Caco-2 (cell line): ENCODE measurements at regions not wholly inside any gene's neighbourhood (a gene's known extent, or its start where the extent isn't known, plus 50 kb on each side); places are given as distances from the start of the nearest gene placed in this dataset.

Experiments used
- BruUV-seq: library from RNA; stranded (reverse); fragments of 400-500 nt; replicated peaks from 2 replicates; lab custom pipeline; 2021; lab: Mats Ljungman, UMichigan
- CTCF ChIA-PET: fragments of 300-600 bp; sonication (Branson Sonifier 250); formaldehyde crosslinking; loops from one replicate; lab custom pipeline; 2022; ENCODE audit warnings: antibody characterized with exemption; lab: Charles Lee
- POLR2A ChIA-PET: fragments of 300-600 bp; sonication (Branson Sonifier 250); formaldehyde crosslinking; loops from one replicate; lab custom pipeline; 2022; ENCODE audit warnings: antibody characterized with exemption; lab: Charles Lee
- DNase-seq, 2 experiments: peaks; one replicate each; pipeline versions ENCODE4 v3.0.0 to v3.0.0-alpha.2; 2020 to 2022
- H3K27me3 ChIP-seq: replicated peaks from 2 replicates; pipeline ENCODE4 v1.6.0; 2011; ENCODE audit warnings: low read length; ENCODE audit not compliant: control insufficient read depth, insufficient read depth
- H3K36me3 ChIP-seq: 2 replicates; pipeline ENCODE4 v1.5.1; 2011; ENCODE audit warnings: low read length; ENCODE audit not compliant: control insufficient read depth, insufficient read depth
- H3K4me1 ChIP-seq: fragments of 250-450 bp; sonication (Bioruptor Pico); 2 replicates; pipeline ENCODE4 v1.5.1; 2020; ENCODE audit warnings: mild to moderate bottlenecking
- H3K4me3 ChIP-seq: 2 replicates; pipeline ENCODE4 v1.5.1; 2011; ENCODE audit warnings: low read depth, mild to moderate bottlenecking, control low read depth, low read length
- H3K9me3 ChIP-seq: fragments of 250-450 bp; sonication (Bioruptor Pico); 2 replicates; pipeline ENCODE4 v1.5.1; 2020; ENCODE audit warnings: mild to moderate bottlenecking, moderate library complexity
- H3K27ac Mint-ChIP-seq: one replicate; pipeline ENCODE4 v1.8.0; 2022; ENCODE audit warnings: mixed read lengths; ENCODE audit not compliant: unreplicated experiment
- H3K27me3 Mint-ChIP-seq: one replicate; pipeline ENCODE4 v1.8.0; 2022; ENCODE audit warnings: mixed read lengths; ENCODE audit not compliant: insufficient read depth, unreplicated experiment
- H3K36me3 Mint-ChIP-seq: one replicate; pipeline ENCODE4 v1.8.0; 2022; ENCODE audit warnings: mild to moderate bottlenecking, mixed read lengths; ENCODE audit not compliant: insufficient read depth, unreplicated experiment
- H3K4me1 Mint-ChIP-seq: one replicate; pipeline ENCODE4 v1.8.0; 2022; ENCODE audit warnings: low read depth, mixed read lengths; ENCODE audit not compliant: unreplicated experiment
- H3K4me3 Mint-ChIP-seq: one replicate; pipeline ENCODE4 v1.8.0; 2022; ENCODE audit warnings: mild to moderate bottlenecking, moderate library complexity, mixed read lengths; ENCODE audit not compliant: unreplicated experiment
- H3K9me3 Mint-ChIP-seq: one replicate; pipeline ENCODE4 v1.8.0; 2022; ENCODE audit warnings: mixed read lengths; ENCODE audit not compliant: unreplicated experiment
- intact Hi-C: fragments of 100-400 bp; cut with micrococcal nuclease; formaldehyde crosslinking; loops from one replicate; pipeline ENCODE4 v1.10.0; 2022; ENCODE audit not compliant: unreplicated experiment
- TF ChIP-seq, protein P1 (sequence below), 2 experiments: fragments of 200-600 bp in 1 of 2; IDR thresholded peaks; 1 replicate in 1 of 2; 2 replicates in 1 of 2; pipeline versions ENCODE4 v1.5.1 to v1.8.0; 2011 to 2022; ENCODE audit warnings: antibody characterized with exemption in 1 of 2, control low read depth in 1 of 2, inconsistent platforms in 1 of 2, low read depth in 1 of 2, low read length in 1 of 2, mild to moderate bottlenecking in 1 of 2, moderate library complexity in 1 of 2; ENCODE audit not compliant: insufficient read depth in 1 of 2, severe bottlenecking in 1 of 2, unreplicated experiment in 1 of 2

DNA sequence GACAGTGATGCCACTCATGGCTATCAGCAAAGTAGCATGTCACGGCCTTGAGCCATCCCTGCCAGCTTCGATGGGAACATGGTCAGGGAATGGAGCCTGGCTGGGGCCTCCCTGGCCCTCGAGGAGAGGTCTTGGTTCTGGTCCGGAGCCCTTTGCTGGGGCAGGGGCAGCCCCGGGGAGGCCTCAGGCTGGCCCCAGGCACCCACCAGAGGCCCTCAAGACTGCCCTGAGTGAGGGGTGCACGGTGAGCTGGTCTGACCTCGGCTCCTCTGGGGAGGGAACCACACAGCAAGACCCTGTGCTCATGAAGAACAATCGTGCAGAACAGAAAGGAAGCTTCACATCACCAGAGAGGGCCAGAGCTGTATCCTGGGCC is 75.2 kb upstream of the OTOS start:
- ChIA-PET POLR2A (no interaction called here), CTCF (no interaction called here)
- no peaks in the 10 kb centered on the region for H3K27me3 Mint-ChIP-seq
- no peaks in the 10 kb centered on the region for H3K36me3 ChIP-seq
- BruUV-seq: no TSS peak
- peaks cover 7% of the 10 kb centered on the region for H3K4me1 Mint-ChIP-seq
- H3K4me3 ChIP-seq: no peak overlapping the region
- no peak overlapping the region for H3K27ac Mint-ChIP-seq
- intact Hi-C loops: no loop called here
- DNase-seq: no peak
- H3K27me3 ChIP-seq: no peaks in the 10 kb centered on the region
- TF ChIP-seq, protein P1, sequence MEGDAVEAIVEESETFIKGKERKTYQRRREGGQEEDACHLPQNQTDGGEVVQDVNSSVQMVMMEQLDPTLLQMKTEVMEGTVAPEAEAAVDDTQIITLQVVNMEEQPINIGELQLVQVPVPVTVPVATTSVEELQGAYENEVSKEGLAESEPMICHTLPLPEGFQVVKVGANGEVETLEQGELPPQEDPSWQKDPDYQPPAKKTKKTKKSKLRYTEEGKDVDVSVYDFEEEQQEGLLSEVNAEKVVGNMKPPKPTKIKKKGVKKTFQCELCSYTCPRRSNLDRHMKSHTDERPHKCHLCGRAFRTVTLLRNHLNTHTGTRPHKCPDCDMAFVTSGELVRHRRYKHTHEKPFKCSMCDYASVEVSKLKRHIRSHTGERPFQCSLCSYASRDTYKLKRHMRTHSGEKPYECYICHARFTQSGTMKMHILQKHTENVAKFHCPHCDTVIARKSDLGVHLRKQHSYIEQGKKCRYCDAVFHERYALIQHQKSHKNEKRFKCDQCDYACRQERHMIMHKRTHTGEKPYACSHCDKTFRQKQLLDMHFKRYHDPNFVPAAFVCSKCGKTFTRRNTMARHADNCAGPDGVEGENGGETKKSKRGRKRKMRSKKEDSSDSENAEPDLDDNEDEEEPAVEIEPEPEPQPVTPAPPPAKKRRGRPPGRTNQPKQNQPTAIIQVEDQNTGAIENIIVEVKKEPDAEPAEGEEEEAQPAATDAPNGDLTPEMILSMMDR (IDR thresholded peaks at IDR 0.05; ENCODE audit: insufficient read depth in 1 of 2, low read depth in 1 of 2, low read length in 1 of 2, severe bottlenecking in 1 of 2, unreplicated experiment in 1 of 2): no peak
- H3K4me3 Mint-ChIP-seq: no peak overlapping the region
- no peaks in the 10 kb centered on the region for H3K9me3 ChIP-seq
- no peaks in the 10 kb centered on the region for H3K9me3 Mint-ChIP-seq
- no peaks in the 10 kb centered on the region for H3K36me3 Mint-ChIP-seq
- no peaks in the 10 kb centered on the region for H3K4me1 ChIP-seq

DNA sequence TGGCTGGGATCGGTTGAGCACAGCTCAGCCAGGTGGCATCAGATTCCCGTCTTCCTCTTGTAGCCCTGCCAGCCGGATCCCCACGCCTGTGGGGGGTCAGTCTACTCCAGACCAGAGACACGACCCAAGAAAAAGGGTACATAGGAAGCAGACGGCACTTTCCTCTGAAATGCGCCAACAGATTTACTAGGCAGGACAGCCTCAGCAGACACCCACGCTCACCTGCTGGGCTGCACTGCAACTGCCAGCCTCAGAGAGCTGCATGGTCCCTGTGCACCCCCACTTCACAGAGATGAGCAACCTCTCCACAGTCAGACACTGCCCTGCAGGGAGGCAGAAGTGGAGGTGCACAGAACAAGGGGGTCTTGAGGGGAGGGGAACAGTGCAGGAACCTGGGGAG is 75.7 kb upstream of the OTOS start:
- H3K4me1 ChIP-seq: no peaks in the 10 kb centered on the region
- no peak for DNase-seq
- Mint-ChIP-seq H3K36me3 (no peaks in the 10 kb centered on the region), H3K27ac (no peak overlapping the region), H3K9me3 (no peaks in the 10 kb centered on the region), H3K27me3 (no peaks in the 10 kb centered on the region), H3K4me1 (peaks cover 7% of the 10 kb centered on the region), H3K4me3 (no peak overlapping the region)
- H3K4me3 ChIP-seq: no peak overlapping the region
- CTCF ChIA-PET: no interaction called here
- no TSS peak for BruUV-seq
- no peaks in the 10 kb centered on the region for H3K36me3 ChIP-seq
- TF ChIP-seq, protein P1 (IDR thresholded peaks at IDR 0.05; ENCODE audit: insufficient read depth in 1 of 2, low read depth in 1 of 2, low read length in 1 of 2, severe bottlenecking in 1 of 2, unreplicated experiment in 1 of 2): no peak
- H3K27me3 ChIP-seq: no peaks in the 10 kb centered on the region
- POLR2A ChIA-PET: no interaction called here
- intact Hi-C loops: no loop called here
- no peaks in the 10 kb centered on the region for H3K9me3 ChIP-seq

DNA sequence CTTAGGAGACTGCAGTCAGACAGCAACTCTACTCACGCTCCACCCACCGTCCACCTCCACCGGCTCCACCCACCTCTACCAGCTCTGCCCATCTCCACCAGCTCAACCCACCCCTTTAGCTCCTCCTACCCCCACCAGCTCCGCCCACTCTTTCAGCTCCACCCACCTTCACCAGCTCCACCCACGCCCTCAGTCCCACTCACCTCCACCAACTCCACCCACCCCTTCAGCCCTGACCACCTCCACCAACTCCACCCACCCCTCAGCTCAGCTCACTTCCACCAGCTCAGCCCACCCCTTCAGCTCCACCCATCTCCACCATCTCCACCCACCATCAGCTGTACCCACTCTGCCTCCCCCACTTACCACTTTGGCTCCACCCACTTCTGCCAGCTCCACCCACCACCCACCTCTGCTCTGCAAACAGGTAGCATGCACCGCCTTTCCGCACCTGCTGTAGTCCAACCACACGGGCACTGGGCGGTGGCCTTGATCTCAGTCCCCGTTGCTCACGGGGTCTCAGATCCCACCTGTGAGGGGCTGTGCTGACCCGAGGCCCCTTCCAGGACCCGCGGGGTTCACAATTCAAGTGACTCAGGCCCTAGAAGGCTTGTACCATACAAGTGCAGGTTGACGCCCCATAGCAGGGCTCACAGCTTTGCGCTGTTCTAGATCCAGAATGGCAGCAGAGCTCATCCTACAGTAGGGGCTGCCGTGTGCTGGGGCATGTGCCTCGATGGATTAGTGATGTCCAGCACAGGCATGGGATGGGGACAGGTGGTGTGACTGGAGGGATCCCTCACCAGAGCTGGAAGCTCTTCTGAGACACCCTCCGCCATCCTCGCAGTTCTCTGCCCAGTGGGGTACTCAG is 77.2 kb upstream of the OTOS start:
- POLR2A ChIA-PET: no interaction called here
- H3K4me3 Mint-ChIP-seq: no peak overlapping the region
- CTCF ChIA-PET: no interaction called here
- H3K9me3 Mint-ChIP-seq: no peaks in the 10 kb centered on the region
- BruUV-seq: no TSS peak
- H3K4me3 ChIP-seq: no peak overlapping the region
- no peaks in the 10 kb centered on the region for H3K36me3 Mint-ChIP-seq
- no peaks in the 10 kb centered on the region for H3K27me3 ChIP-seq
- DNase-seq: peak in 1 of 2 experiments; percentile 39
- peaks cover 7% of the 10 kb centered on the region for H3K4me1 Mint-ChIP-seq
- H3K4me1 ChIP-seq: no peaks in the 10 kb centered on the region
- intact Hi-C loops: no loop called here
- no peaks in the 10 kb centered on the region for H3K36me3 ChIP-seq
- H3K9me3 ChIP-seq: no peaks in the 10 kb centered on the region
- H3K27me3 Mint-ChIP-seq: peaks cover 3% of the 10 kb centered on the region
- TF ChIP-seq, protein P1 (IDR thresholded peaks at IDR 0.05; ENCODE audit: insufficient read depth in 1 of 2, low read depth in 1 of 2, low read length in 1 of 2, severe bottlenecking in 1 of 2, unreplicated experiment in 1 of 2): no peak
- H3K27ac Mint-ChIP-seq: no peak overlapping the region
